Amniotic epithelial cell (primary cell): ENCODE measurements at regions not wholly inside any gene's neighbourhood (a gene's known extent, or its start where the extent isn't known, plus 50 kb on each side); places are given as distances from the start of the nearest gene placed in this dataset.
"Not testable (repeated sequence)": the region's sequence is repeated elsewhere in the genome, so short reads cannot be mapped to it uniquely, and the experiment has no call there.

Experiments used
- DNase-seq: peaks from one replicate; pipeline ENCODE4 v3.0.0-alpha.2; 2010; ENCODE audit warnings: low read depth

DNA sequence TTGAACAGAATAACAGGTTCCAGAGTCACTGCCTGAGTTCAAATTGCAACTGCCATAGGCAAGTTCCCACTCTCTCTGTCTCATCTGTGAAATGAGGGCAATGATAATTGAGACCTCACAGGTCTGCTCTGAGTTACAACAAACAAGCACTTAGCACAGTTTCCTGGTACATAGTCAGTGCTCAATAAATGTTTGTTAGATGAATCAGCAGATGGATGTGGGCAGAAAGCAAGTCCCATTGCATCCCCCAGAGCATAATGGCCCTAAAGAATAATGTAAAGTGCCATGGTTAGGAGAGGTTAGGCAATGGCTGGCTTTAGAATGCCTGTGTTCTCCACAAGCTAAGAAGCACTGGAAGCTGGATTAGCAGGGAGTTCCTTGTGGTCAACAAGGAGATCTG, 136.5 kb upstream of the LARP1 start:
- DNase-seq, result peak; percentile 77

GRCh38 chr5:154614595-154614994, 136.6 kb upstream of the HAND1 start:
- DNase-seq, result peak; percentile 44

- no peak for DNase-seq
Observed at GRCh38 chr5:154614125-154614524, 136.1 kb upstream of the HAND1 start.

DNA sequence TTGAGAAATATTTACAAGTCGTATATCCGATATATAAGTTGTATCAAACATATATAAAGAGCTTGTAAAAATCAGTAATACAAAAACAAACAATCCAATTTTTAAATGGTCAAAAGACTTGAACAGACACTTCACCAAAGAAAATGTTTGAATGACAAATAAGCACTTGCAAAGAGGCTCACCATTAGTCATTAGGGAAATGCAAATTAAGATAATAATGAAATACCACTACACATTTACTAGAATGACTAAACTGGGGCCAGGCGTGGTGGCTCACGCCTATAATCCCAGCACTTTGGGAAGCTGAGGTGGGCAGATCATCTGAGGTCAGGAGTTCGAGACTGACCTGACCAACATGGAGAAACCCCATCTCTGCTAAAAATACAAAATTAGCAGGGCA, 134.6 kb upstream of the HAND1 start:
- no peak for DNase-seq

DNA sequence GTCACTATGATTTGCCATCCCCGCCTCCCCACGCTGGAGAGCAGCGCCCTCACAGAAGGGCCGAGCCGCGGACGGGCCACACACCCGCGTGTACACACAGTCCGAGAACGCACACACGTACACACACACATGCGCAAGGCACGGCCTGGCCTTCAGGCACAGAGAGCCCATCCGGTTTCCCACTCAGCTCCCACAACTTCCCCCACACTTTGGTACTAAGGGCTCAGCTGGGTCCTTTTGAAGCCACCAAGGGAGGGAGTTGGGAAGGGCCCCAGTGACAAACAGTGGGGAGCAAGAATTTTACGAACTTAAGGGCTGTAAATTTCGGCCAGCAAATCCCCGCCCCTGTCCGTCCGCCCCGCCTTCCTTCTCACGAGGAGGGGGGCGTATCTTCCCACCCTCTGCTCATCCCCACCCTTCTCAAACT, 133.3 kb upstream of the HAND1 start:
- no peak for DNase-seq

DNA sequence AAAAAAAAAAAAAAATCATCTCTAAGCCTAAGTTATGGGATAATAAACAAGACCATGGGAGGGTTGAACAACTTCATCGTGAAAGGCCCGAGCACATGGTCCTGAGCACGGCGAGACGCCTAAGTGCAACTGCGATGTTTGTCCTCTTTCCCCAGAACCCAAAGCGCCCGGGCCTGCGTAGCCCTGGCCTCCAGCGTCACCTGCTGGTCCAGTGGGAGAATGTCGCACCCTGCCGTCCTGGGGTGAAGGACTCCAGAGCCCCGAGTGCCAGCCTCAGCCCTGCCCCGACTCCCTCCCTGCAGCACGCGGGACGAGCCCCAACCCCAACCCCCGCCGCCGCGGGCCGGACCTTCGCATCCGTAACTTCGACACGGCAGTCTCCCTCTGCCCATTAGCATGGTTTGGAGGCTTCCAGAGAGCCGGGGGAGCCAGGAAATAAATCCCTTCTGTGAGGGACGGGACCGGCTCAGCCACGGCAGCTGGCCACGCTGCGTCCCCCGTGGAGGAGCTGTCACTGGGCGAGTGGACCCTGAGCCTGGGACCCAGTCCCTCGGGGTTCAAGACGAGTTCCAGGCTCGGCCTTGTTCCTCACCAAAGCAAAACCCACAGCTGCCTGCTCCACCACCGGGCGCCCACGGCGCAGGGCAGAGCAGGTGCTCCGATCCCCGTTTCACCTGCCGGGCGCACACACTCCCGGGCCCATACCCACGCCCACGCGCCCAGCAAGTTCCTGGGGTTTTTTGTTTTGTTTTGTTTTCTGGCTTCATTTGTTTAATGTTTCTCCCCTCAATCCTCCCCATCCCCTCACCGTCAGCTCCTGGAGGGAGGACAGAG, 132.5 kb upstream of the HAND1 start:
- DNase-seq, result peak; percentile 57

DNA sequence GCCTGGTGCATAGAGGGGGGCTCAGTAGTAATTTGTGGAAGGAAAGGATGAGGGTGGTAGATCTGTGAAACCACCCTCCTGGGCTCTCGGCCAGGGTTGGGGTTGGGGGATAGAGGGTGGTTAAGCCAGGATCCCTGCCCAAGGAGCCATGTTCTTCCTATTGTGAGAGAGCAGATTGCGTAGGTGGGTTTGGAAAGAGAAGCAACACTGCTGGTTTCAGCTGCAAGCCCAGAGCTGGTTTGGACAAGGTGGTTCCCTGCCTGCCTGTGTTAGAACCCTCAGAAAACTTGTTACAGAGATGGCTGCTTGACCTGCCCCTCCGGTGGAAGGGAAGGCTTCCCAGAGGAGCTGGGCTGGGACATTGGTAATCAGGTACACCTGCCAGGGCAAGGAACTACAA, 131.2 kb upstream of the HAND1 start:
- no peak for DNase-seq

DNA sequence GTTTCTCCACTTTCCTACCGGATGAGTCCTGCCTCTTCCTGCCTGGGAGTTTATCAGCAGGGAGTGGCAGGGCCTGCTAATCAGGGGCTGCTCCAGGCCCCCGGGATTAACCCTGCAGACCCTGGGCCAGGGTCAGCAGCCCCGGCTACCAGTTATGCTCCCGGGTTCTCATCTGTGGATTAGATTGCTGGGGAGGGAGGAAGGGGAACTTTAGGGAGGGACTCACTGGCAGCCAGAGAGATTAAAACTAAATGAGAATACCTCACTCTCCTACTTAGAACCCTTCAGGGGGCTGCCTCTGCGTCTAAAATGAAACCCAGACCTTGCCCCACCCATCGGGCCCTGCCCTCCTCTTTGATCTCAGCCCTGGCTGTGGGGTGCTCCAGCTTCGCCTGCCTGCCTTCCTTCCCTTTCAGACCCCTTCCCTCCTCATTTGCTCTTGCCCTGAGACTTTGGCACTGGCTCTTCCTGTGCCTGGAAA, 130.5 kb upstream of the HAND1 start:
- DNase-seq, result no peak

DNA sequence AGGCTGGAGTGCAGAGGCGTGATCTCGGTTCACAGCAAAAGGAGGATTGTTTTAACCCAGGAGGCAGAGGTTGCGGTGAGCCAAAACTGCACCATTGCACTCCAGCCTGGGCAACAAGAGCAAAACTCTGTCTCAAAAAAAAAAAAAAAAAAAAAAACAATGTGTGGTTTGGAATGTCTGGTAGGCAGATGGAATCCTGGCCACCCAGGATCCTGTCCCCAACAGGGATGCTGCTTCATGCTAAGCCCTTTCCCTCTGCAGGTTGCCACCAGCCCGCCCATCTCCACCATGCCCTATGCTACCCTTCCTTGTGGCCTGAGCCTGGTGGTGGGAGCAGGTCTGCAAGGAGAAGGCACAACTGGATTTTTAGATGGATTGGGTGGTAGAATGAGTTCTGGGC, 129.7 kb upstream of the HAND1 start:
- no peak for DNase-seq

DNA sequence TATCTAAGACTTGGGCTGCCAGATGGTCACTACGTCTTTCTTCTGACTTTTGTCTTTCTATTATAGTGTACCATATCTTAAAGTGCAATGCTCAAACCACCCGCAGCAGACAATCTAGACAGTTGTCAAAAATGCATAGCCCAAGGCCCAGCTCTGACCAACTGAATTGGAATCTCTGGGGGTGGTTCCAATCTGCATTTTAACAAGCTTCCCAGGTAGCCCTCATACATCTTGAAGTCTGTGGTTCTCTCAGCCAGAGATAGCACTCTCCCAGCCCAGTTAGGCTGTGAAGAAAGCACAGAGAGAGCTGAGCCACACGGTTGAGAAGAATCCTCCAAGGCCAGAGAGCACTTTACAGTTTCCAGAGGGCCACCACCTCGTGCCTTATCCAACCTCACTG, 128.2 kb upstream of the HAND1 start:
- DNase-seq, result no peak

- DNase-seq, result peak; percentile 50
Observed at GRCh38 chr5:154603953-154604679, 126.1 kb upstream of the HAND1 start.

DNA sequence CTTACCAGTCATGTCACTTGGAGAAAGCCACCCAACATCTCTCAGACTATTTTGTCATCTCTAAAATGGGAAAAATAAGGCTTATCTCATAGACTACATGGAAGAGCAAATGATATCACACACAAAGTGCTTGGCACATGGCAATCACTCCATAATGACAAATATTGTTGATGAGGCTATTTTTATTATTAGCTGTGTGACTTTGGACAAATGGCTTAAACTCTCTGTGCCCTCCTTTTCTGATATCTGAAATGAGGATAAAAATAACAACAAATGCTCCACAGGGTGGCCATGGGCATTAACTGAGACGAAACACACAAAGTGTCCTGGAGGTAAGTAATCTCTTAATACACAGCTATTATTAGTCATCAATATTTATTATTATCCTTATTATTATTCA, 125.5 kb upstream of the HAND1 start:
- DNase-seq, result no peak

GRCh38 chr5:154603011-154603410, 125.0 kb upstream of the HAND1 start:
- DNase-seq, result no peak

DNA sequence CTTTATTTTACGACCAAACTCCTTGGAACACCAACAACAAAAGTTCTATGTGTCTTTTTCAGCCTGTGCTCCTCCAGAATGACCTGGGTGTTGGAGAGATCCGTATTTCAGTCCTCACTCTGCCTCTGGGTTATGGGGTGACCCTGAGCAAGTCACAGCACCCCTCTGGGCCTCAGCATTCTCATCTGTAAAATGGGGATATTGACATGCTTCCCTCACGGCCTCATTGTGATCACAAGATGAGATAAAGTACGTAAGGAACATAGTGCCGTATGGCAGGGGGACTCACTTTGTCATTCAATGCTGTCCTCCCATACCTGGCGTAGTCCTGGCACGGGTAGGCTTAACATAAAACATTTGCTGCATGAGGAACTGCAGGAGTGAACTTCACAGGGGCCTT, 123.0 kb upstream of the HAND1 start:
- no peak for DNase-seq

- no peak for DNase-seq
Observed at GRCh38 chr5:154598021-154598420, 120.0 kb upstream of the HAND1 start.

- not testable (repeated sequence) for DNase-seq
Observed at GRCh38 chr5:154596844-154597243, 118.8 kb upstream of the HAND1 start.

DNA sequence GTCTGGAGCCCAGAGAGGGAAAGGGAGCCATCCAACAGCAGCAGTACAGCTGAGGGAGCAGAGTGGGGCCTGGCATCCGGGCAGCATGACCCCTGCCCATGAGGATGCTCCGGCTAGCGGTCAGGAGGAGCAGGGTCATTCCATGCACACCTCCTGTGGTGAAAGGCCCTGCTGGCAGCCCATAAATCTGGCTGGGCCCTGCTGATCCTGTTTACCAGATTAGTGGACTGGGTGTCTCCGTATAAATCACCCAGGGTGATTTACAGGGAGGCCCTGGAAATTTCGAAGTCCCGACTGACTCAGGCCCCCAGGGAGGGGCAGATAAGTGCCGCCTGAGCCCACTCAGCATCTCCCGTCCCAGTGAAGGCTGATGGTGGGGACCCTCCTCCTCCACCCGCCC, 117.6 kb upstream of the HAND1 start:
- peak; percentile 59 for DNase-seq

DNA sequence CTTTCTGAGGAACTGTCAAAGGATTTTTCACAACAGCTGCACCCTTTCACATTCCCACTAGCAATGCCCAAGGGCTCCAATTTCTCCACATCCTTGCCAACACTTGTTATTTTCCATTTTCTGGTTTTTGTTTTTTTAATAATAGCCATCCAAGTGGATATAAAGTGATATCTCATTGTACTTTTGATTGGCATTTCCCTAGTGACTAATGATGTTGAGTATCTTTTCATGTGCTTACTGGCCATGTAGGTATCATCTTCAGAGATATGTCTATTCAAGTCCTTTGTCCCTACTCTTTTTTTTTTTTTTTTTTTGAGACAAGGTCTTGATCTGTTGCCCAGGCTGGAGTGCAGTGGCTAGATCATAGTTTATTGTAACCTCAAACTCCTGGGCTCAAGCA, 115.8 kb upstream of the HAND1 start:
- DNase-seq, result no peak

GRCh38 chr5:154593071-154593470, 115.0 kb upstream of the HAND1 start:
- DNase-seq, result peak; percentile 79

DNA sequence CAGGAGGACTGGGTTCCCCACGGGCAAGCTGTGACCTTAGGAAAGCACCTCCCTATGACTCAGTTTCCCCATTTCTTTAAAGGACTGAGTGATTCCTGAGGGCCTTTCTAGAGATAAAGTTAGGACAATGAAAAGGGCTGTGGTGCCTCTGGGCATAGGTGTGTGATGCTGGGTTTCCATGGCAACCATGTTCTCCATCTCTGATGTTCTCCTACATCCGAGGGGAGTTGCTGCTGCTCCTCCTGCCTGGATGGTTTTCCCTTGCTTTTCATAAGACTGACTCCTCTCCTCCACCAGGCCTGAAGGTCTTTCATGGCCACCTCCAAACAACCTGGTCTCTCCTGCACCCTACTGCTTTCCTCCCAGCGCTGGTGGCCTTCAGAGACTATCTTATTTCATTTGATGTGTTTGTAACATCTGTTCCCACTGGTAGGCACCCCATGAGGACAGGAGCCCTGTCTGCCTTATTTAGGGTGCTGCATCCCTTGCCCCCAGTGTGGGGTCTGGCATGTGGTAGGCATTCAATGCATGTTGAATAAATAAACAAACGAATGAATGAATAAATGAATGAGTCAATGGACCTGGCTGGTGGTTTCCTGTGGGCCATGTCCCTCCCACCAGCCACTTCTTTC, 112.2 kb upstream of the HAND1 start:
- no peak for DNase-seq

DNA sequence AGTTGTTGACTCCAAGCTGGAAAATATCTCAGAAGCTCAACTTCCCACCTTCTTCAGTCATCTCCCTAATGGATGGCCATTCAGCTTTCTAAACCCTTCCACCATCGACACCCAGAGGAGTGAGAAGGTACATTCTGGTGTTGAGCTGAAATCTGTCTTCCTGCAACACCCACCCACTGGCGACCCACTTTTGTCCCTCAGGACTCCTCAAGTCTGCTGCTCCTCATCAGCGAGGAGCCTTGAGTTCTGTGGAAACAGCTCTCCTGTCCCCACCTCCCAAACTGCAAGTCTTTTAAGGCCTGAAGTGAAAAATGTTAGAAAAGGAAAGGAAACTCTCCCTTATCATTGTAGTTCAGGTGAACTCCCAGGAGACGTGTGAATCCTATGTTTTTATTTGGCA, 111.5 kb upstream of the HAND1 start:
- DNase-seq, result no peak

DNA sequence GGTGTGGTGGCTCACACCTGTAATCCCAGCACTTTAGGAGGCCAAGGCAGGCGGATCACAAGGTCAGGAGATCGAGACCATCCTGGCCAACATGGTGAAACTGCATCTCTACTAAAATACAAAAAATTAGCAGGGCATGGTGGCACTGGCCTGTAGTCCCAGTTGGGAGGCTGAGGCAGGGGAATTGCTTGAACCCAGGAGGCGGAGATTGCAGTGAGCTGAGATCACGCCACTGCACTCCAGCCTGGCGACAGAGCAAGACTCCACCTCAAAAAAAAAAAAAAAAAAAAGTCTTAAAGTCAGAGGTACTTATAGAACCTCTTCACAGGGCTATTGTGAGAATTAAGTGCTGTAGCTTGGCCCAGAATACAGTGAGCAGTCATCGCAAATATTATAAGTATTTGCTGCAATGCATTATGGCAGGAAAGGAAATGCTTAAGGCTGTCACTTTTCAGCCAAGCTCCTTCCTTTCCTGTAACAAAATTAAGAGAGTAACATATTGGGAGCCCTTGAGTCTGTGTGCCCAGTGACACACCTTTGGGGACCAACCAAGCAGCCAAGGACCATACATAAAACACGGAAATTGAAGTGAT, 110.9 kb upstream of the HAND1 start:
- not testable (repeated sequence) for DNase-seq
